CD14-positive monocyte (primary cell): ENCODE measurements at regions not wholly inside any gene's neighbourhood (a gene's known extent, or its start where the extent isn't known, plus 50 kb on each side); places are given as distances from the start of the nearest gene placed in this dataset.

Experiments
- DNase-seq, 3 donors: peaks; one replicate each; pipeline ENCODE4 v3.0.0-alpha.2; 2011 to 2022
- H2AFZ ChIP-seq: 2 replicates; pipeline ENCODE4 v1.6.0; 2012; ENCODE audit warnings: mild to moderate bottlenecking, low read depth, low read length, inconsistent platforms; ENCODE audit not compliant: insufficient read depth, poor library complexity, severe bottlenecking
- H3K27ac ChIP-seq, 2 donors: 1 replicate in 1 of 2; 2 replicates in 1 of 2; pipeline ENCODE4 v1.5.1; 2012 to 2013; ENCODE audit warnings: low read length in 2 of 2, control low read depth in 1 of 2, inconsistent platforms in 1 of 2, low read depth in 1 of 2, mild to moderate bottlenecking in 1 of 2
- H3K27me3 ChIP-seq, 2 donors: one replicate each; pipeline versions ENCODE4 v1.6.0 to v1.6.1; 2011 to 2013; ENCODE audit warnings: low read length in 2 of 2; ENCODE audit not compliant: control insufficient read depth in 2 of 2, insufficient read depth in 2 of 2
- H3K36me3 ChIP-seq, 2 donors: replicated peaks in 1 of 2; 1 replicate in 1 of 2; 2 replicates in 1 of 2; pipeline versions ENCODE4 v1.5.1 to v1.6.1; 2012 to 2013; ENCODE audit warnings: low read length in 2 of 2, control low read depth in 1 of 2, inconsistent platforms in 1 of 2, mild to moderate bottlenecking in 1 of 2; ENCODE audit not compliant: insufficient read depth in 2 of 2, control insufficient read depth in 1 of 2
- H3K4me1 ChIP-seq, 2 donors: 1 replicate in 1 of 2; 2 replicates in 1 of 2; pipeline versions ENCODE4 v1.5.1 to v1.6.1; 2012 to 2013; ENCODE audit warnings: low read length in 2 of 2, control low read depth in 1 of 2, inconsistent platforms in 1 of 2, mild to moderate bottlenecking in 1 of 2, moderate library complexity in 1 of 2; ENCODE audit not compliant: insufficient read depth in 2 of 2, control insufficient read depth in 1 of 2
- H3K4me2 ChIP-seq: replicated peaks from 2 replicates; pipeline ENCODE3; 2012; ENCODE audit warnings: low read length, moderate library complexity, mild to moderate bottlenecking; ENCODE audit not compliant: poor library complexity, severe bottlenecking; ENCODE audit errors: extremely low read depth
- H3K4me3 ChIP-seq, 3 experiments: fragments of 200-600 bp in 1 of 3; sonication (generic) in 1 of 3; replicated peaks in 1 of 3; 1 replicate in 2 of 3; 2 replicates in 1 of 3; pipeline ENCODE4 v1.5.1; 2011 to 2013; ENCODE audit warnings: low read length in 3 of 3, mild to moderate bottlenecking in 3 of 3, control low read depth in 2 of 3, low read depth in 2 of 3, inconsistent platforms in 1 of 3, moderate library complexity in 1 of 3
- H3K79me2 ChIP-seq: 2 replicates; pipeline ENCODE4 v1.6.0; 2012; ENCODE audit warnings: mild to moderate bottlenecking, control low read depth, inconsistent platforms, low read length, moderate library complexity; ENCODE audit not compliant: insufficient read depth
- H3K9ac ChIP-seq: 2 replicates; pipeline ENCODE4 v1.6.0; 2017; ENCODE audit warnings: low read length, mild to moderate bottlenecking; ENCODE audit not compliant: insufficient read depth, poor library complexity, severe bottlenecking
- H3K9me3 ChIP-seq, 2 donors: replicated peaks in 1 of 2; 1 replicate in 1 of 2; 2 replicates in 1 of 2; pipeline versions ENCODE4 v1.5.1 to v1.6.1; 2012 to 2013; ENCODE audit warnings: low read length in 2 of 2, control low read depth in 1 of 2; ENCODE audit not compliant: control insufficient read depth in 1 of 2, insufficient read depth in 1 of 2
- H4K20me1 ChIP-seq: 2 replicates; pipeline ENCODE4 v1.6.0; 2012; ENCODE audit warnings: mild to moderate bottlenecking, low read length, control low read depth, moderate library complexity; ENCODE audit not compliant: insufficient read depth
- H3K27ac Mint-ChIP-seq, 7 donors: one replicate each; pipeline ENCODE4 v1.8.0; 2020; ENCODE audit warnings: mild to moderate bottlenecking in 7 of 7, mixed read lengths in 7 of 7, moderate library complexity in 6 of 7, inconsistent platforms in 2 of 7
- H3K27me3 Mint-ChIP-seq, 3 donors: one replicate each; pipeline ENCODE4 v1.8.0; 2021 to 2022; ENCODE audit warnings: low read depth in 3 of 3, mild to moderate bottlenecking in 3 of 3, mixed read lengths in 3 of 3, moderate library complexity in 3 of 3, inconsistent platforms in 1 of 3
- H3K36me3 Mint-ChIP-seq, 2 donors: one replicate each; pipeline ENCODE4 v1.8.0; 2020; ENCODE audit warnings: mixed read lengths in 2 of 2, inconsistent platforms in 1 of 2, mild to moderate bottlenecking in 1 of 2
- H3K4me1 Mint-ChIP-seq: one replicate; pipeline ENCODE4 v1.8.0; 2020; ENCODE audit warnings: mild to moderate bottlenecking, mixed read lengths
- H3K4me3 Mint-ChIP-seq, 2 donors: one replicate each; pipeline ENCODE4 v1.8.0; 2020; ENCODE audit warnings: mild to moderate bottlenecking in 2 of 2, mixed read lengths in 2 of 2, moderate library complexity in 1 of 2
- H3K9me3 Mint-ChIP-seq, 7 donors: one replicate each; pipeline ENCODE4 v1.8.0; 2020 to 2022; ENCODE audit warnings: mixed read lengths in 7 of 7, mild to moderate bottlenecking in 6 of 7, moderate library complexity in 6 of 7, inconsistent platforms in 2 of 7
- CTCF ChIP-seq: fragments of 200-600 bp; IDR thresholded peaks from one replicate; pipeline ENCODE4 v1.8.0; 2022; ENCODE audit warnings: antibody characterized with exemption, mild to moderate bottlenecking
- WGBS: methylation state at CpG from one replicate; pipeline ENCODE4 v1.1.5; 2013; ENCODE audit warnings: missing lambda C conversion rate; ENCODE audit not compliant: insufficient coverage; 5-methylcytosine and 5-hydroxymethylcytosine counted together
- intact Hi-C, 2 donors: fragments of 100-400 bp; cut with micrococcal nuclease; formaldehyde crosslinking; loops; one replicate each; pipeline versions ENCODE4 v1.15.0 to v1.15.1; 2023

- Histone ChIP-seq H3K9ac (no peak overlapping the region), H3K79me2 (no peaks in the 10 kb centered on the region), H3K4me2 (no peak overlapping the region), H3K4me3 (no peak overlapping the region), H3K9me3 (no peaks in the 10 kb centered on the region), H3K4me1 (no peaks in the 10 kb centered on the region), H3K27ac (no peak overlapping the region), H2AFZ (no peak overlapping the region), H3K27me3 (no peaks in the 10 kb centered on the region), H4K20me1 (no peaks in the 10 kb centered on the region), H3K36me3 (no peaks in the 10 kb centered on the region)
- no peak for TF ChIP-seq CTCF
- H3K4me1 Mint-ChIP-seq = no peaks in the 10 kb centered on the region
- H3K9me3 Mint-ChIP-seq = no peaks in the 10 kb centered on the region
- WGBS = no CpG with 5 or more reads among the region's 4 CpGs
- H3K27ac Mint-ChIP-seq = no peak overlapping the region
- H3K27me3 Mint-ChIP-seq = peaks cover 0 to 3% (median 2%) of the 10 kb centered on the region in 3 donors
- intact Hi-C loops = loop anchor here (5.0 kb wide), 1 partner anchor 927 kb away; no protein-coding TSS in a partner anchor
- no peak for DNase-seq
- H3K4me3 Mint-ChIP-seq = no peak overlapping the region
- no peaks in the 10 kb centered on the region for H3K36me3 Mint-ChIP-seq
Observed at GRCh38 chr9:13424872-13425271, 145.4 kb upstream of the MPDZ start.

- H3K27ac ChIP-seq = no peak overlapping the region
- no peak overlapping the region for H3K4me3 ChIP-seq
- H3K4me1 Mint-ChIP-seq = no peaks in the 10 kb centered on the region
- peaks cover 0 to 3% (median 2%) of the 10 kb centered on the region in 3 donors for H3K27me3 Mint-ChIP-seq
- TF ChIP-seq CTCF = no peak
- no peaks in the 10 kb centered on the region for H4K20me1 ChIP-seq
- no peak overlapping the region for H3K4me2 ChIP-seq
- no peak overlapping the region for H3K27ac Mint-ChIP-seq
- intact Hi-C loops = no loop called here
- H3K9ac ChIP-seq = no peak overlapping the region
- no peak overlapping the region for H2AFZ ChIP-seq
- H3K9me3 ChIP-seq = no peaks in the 10 kb centered on the region
- no peaks in the 10 kb centered on the region for H3K27me3 ChIP-seq
- no peaks in the 10 kb centered on the region for H3K36me3 ChIP-seq
- no peaks in the 10 kb centered on the region for H3K9me3 Mint-ChIP-seq
- no peak for DNase-seq
- WGBS = 91% methylated on average over 4 of the region's 6 CpGs
- no peak overlapping the region for H3K4me3 Mint-ChIP-seq
- no peaks in the 10 kb centered on the region for H3K79me2 ChIP-seq
- H3K36me3 Mint-ChIP-seq = no peaks in the 10 kb centered on the region
- no peaks in the 10 kb centered on the region for H3K4me1 ChIP-seq
Observed at GRCh38 chr9:13424204-13424603, 144.7 kb upstream of the MPDZ start.
